NCI-H510A (cell line): ENCODE measurements at regions not wholly inside any gene's neighbourhood (a gene's known extent, or its start where the extent isn't known, plus 50 kb on each side); places are given as distances from the start of the nearest gene placed in this dataset.

Source experiments
- DNase-seq: peaks from one replicate; lab custom pipeline; 2025; lab: John Stamatoyannopoulos, UW

DNA sequence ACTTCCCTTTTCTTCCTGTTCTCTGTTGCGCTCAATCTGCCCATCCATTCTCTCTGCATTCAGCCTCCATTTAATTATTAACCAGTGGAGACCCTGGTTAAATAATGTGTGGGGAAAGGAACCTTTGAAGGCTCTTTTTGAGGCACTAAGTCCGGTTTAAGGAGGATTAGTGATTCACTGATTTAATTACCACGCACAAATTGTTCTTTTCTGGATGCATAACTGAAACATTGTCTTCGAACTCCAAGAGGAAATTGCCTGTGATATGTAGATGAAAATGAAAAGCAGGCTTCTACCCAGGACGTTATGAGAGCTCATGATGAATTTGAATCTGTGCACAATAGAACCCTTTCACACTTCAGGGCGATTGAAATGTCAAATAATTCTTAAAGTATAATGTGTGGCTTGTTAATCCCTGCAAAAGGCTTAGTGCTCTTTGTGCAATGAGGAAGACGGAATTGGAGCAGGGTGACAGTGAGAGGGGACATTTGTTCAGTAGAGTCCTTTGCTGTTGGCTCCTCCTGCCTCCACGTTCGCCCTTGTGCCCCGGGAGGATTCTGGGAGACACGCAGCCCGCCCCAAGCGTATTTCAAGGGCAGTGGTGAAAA is 51.1 kb upstream of the ZNF236 start:
- no peak for DNase-seq

DNA sequence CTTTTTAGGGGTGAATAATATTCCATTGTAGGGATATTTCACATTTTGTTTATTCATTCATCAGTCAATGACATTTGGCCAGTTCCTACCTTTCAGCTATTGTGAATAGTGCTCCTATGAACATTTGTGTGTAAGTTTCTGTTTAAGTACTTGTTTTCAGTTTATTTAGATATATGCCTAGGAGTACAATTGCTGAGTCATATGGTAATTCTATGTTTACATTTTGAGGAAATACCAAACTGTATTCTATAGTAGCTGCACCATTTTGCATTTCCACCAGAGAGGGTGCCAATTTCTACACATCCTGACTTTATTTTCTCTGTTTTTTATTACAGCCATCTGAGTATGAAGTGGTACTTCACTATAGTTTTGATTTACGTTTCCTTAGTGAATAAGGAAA is 54.4 kb upstream of the ZNF236 start:
- DNase-seq: no peak

DNA sequence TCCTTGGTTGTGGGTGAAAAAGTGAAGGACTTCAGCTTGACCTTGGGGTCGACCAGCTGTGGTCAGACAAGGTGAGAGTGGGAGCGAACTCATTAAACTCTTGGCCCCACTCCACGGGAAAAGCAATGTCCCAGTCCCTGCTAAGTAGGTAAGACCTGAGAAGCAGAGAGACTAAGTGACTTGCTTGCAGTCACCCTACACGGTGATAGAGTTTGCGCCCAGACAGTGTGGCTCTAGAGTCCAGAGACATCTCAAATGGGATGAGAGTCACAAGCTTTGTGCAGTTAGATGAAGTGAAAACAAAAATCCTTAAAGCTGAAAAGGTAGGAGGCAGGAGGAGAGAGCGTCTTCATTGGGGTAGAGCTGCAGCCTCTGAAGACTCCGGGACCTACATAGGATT is 55.9 kb upstream of the ZNF236 start:
- DNase-seq: no peak

DNA sequence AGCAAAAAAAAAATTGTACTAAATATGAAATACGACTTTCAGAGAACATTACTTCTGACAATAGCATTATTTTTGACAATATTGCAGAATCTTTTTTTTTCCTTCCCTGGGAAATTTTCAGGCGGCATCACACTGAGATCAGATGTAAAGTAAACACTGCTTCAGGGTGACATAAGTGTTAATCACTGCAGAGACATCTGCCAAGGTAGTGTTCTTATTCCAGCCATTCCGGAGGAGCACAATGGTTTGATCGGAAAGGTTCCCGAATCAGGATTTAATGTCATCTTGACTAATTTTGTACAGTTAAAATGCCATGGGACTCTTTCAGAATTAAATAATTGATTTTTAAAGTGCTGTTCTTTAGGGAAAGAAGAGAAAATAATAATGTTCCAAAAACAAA is 56.7 kb upstream of the ZNF236 start:
- DNase-seq: no peak

GRCh38 chr18:76764291-76764901 is 58.0 kb upstream of the ZNF236 start:
- DNase-seq: no peak

GRCh38 chr18:76759056-76759455 is 63.3 kb upstream of the ZNF236 start:
- DNase-seq: no peak

GRCh38 chr18:76757925-76758324 is 64.4 kb upstream of the ZNF236 start:
- no peak for DNase-seq

DNA sequence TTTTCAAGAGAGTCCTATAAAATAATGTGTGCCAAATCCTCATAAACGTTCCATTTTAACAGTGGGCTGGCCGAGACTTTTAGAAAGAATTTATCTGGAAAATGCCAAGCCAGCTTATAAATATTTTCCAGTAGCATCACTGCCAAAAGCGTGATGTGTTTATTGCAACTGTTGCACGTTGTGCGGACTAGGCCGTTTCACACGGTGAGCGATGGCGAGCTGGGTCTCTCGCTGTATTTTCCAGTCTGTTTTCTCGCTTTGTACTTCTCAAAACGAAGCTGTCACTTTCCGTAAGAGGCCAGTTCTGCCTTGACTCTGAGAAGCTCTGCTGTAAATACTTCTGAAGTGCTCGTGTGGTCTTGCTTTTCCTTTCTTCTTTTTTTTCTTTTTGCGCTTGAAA is 65.0 kb upstream of the ZNF236 start:
- no peak for DNase-seq

GRCh38 chr18:76756531-76757253 is 65.7 kb upstream of the ZNF236 start:
- DNase-seq: no peak

GRCh38 chr18:76754351-76754750 is 68.0 kb upstream of the ZNF236 start:
- no peak for DNase-seq

GRCh38 chr18:76752400-76752799 is 70.0 kb upstream of the ZNF236 start:
- DNase-seq: no peak

GRCh38 chr18:76750917-76751890 is 71.2 kb upstream of the ZNF236 start:
- no peak for DNase-seq

DNA sequence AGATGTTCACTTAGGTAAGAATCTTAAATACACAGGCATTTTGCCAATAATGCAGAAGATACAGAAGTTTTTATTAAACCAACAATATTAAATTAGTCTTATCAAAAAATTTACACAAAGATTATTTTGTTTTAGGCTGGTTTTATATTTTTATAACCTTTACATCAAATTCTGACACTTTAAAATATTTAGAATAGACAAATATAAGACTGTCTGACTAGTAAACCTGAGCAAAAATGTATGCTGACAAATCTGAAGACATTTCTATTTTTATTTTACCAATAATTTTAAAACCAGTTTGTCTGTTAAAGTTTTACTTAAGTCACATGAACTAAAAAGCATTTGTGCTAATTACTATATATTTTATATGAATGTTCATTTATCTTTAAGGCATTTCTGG is 72.1 kb upstream of the ZNF236 start:
- no peak for DNase-seq

- DNase-seq: no peak
Measured at GRCh38 chr18:76747676-76748075, 74.7 kb upstream of the ZNF236 start.

- no peak for DNase-seq
Measured at GRCh38 chr18:76741346-76741745, 81.0 kb upstream of the ZNF236 start.

DNA sequence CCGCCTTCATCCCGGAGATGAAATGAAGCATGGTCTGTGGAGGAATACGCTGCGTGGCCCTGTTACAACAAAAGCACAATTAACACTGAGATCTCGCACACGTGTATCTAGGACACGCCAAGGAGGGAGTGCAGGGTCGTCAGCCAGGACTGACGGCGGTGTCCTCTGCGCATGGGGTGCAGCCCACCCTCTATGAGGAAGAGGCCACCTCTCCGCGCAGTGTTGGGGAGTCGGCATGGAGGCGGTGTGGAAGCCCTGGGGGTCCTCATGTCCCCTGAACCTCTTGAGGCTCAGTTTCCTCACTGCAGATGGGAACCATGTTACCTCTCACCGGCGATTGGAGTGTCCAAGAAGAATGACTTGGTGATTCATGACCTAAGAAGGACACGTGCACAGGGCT is 86.0 kb upstream of the ZNF236 start:
- no peak for DNase-seq

DNA sequence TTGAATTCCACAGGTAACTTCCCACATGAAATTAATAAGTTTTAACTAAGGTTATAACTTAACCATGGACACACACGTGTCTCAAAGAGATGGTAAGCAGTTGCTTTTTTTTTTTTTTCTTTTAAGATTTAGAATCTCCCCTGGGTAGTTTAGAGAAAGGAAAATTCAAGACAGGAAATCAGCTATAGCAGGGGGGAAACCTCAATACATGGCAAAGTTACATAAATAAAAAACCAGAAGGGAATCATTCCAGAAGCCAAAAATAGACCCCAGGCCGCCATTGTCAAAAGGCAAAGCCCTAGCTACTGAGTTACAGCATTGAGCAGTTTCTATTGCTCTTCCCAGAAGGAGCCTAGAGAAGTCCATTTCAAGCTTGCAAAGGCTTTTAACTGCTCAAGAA is 91.5 kb upstream of the ZNF236 start:
- no peak for DNase-seq

DNA sequence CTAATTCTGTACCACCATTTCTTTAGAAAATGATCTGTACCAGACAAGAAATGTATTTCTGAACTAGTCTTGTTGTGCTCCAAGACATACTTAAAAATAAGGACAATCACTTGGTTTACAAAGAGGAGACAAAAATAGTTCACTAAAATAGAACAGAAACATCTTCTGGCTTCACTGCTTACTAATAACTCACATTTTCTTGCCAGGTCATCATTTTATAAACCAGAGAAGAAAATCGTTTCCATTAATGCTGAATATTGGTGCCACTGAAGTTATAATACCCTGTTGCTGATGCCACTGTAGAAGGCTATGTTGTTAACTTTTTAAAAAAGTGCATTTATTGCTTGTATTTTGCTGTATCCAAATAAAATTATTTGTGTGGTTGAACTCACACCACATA is 94.8 kb upstream of the ZNF236 start:
- DNase-seq: no peak

DNA sequence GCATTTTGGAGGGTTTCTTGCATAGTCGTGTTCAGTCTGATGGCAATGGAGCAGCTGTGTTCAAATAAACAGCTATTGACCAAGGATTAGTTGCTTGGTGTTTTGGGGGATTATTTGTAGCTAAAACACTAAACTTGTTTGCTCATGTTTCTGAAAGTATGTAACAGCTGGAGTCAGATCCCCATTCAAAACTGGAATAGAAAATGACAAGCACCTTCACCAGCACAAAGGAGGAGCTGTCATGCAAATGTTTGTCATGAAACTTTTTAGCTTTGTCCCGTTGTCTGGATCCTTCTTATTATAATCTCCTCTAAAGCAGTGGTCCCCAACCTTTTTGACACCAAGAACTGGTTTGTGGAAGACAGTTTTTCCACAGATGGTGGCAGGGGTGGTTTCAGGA is 96.9 kb upstream of the ZNF236 start:
- no peak for DNase-seq

GRCh38 chr18:76722224-76723061 is 99.9 kb upstream of the ZNF236 start:
- DNase-seq: no peak

DNA sequence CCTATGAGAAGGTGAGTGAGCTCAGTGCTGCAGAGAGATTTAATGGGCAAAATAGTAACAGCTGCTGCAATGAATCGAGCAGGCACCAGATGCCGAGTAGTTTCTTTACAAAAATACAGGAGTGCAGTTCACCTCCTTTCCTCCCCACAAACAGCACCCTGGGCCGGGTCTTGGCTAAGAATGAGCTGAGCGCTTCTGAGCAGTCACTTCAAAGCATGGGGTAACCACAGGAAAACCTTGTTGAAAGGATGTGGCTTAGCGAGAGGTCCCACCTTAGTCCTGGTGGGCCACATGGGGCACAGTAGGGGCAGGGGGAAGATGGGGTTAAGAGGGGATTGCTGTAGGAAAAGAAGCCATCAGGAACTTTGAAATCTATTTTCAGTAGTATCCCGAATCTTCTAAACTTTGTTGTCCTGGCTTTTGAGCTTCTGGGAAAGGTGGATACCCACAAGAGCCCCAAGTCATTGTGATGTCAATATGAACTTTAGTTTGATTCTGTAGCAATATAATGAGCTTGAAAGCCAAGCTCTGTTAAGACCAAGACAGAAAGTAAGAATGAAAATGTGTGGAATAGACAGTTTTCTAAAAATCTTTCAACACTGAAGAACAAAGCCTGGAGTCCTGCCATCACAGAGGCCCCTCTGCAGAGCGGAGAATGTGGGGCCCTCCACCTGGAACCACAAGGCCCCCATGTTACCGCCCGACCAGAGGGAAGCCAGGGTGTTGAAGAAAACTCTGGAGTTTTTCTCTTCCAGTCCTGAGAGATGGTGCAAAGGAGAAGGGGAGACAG is 101.0 kb upstream of the ZNF236 start:
- no peak for DNase-seq
